K562 (cell line): ENCODE measurements at regions not wholly inside any gene's neighbourhood (a gene's known extent, or its start where the extent isn't known, plus 50 kb on each side); places are given as distances from the start of the nearest gene placed in this dataset.

Source experiments
- ATAC-seq: fragments of 200-7000 bp; cut with Tn5 transposase; 3 replicates; pipeline ENCODE4 v1.9.1; 2020; ENCODE audit warnings: moderate library complexity
- BruUV-seq: library from RNA; stranded (reverse); fragments of 400-500 nt; replicated peaks from 2 replicates; lab custom pipeline; 2021; lab: Mats Ljungman, UMichigan
- CTCF ChIA-PET: fragments of 300-600 bp; formaldehyde crosslinking; extraction: SDS; loops from one replicate; lab custom pipeline; 2021; ENCODE audit warnings: low intra/inter-chr PET ratio; lab: Yijun Ruan, JAX
- POLR2A ChIA-PET: fragments of 300-600, 350-650 bp; sonication (Branson Sonifier 250); formaldehyde crosslinking; extraction: SDS; loops from one replicate; lab custom pipeline; 2021; ENCODE audit warnings: antibody characterized with exemption, inconsistent platforms; lab: Yijun Ruan, JAX
- DNase-seq, 4 experiments: peaks; one replicate each; pipeline versions ENCODE4 v3.0.0 to v3.0.0-alpha.2; 2011 to 2018; ENCODE audit warnings: low spot score in 3 of 4, mixed read lengths in 3 of 4; ENCODE audit errors: extremely low read depth in 1 of 4
- FAIRE-seq: peaks from 2 replicates; lab custom pipeline; 2011; peaks lifted over from hg19 to GRCh38; lab: Jason Lieb, UNC
- H2AFZ ChIP-seq: 2 replicates; pipeline ENCODE4 v1.6.0; 2011; ENCODE audit warnings: low read depth, low read length, control low read depth, inconsistent platforms
- H3K27ac ChIP-seq: fragments of 200-600 bp; 3 replicates; pipeline ENCODE4 v1.8.0; 2011; ENCODE audit warnings: low read depth, mild to moderate bottlenecking, control low read depth, inconsistent platforms, low read length, moderate library complexity, mixed read lengths; ENCODE audit errors: extremely low read depth
- H3K27me3 ChIP-seq, 2 experiments: fragments of 300-600 bp in 1 of 2; 2 replicates in 1 of 2; 3 replicates in 1 of 2; pipeline versions ENCODE4 v1.6.0 to v1.8.0; 2011; ENCODE audit warnings: inconsistent platforms in 2 of 2, low read length in 2 of 2, mild to moderate bottlenecking in 1 of 2, mixed read lengths in 1 of 2, moderate library complexity in 1 of 2; ENCODE audit not compliant: control insufficient read depth in 2 of 2, insufficient read depth in 2 of 2
- H3K36me3 ChIP-seq: fragments of 300-600 bp; 3 replicates; pipeline ENCODE4 v1.8.0; 2011; ENCODE audit warnings: mild to moderate bottlenecking, low read length, inconsistent platforms; ENCODE audit not compliant: control insufficient read depth, insufficient read depth
- H3K4me1 ChIP-seq, 2 experiments: fragments of 200-600 bp in 1 of 2; replicated peaks in 1 of 2; 2 replicates in 1 of 2; 3 replicates in 1 of 2; pipeline versions ENCODE4 v1.5.1 to v1.8.0; 2011; ENCODE audit warnings: inconsistent platforms in 2 of 2, low read length in 2 of 2, mild to moderate bottlenecking in 1 of 2, mixed read lengths in 1 of 2, moderate library complexity in 1 of 2; ENCODE audit not compliant: control insufficient read depth in 2 of 2, insufficient read depth in 2 of 2
- H3K4me2 ChIP-seq: 2 replicates; pipeline ENCODE4 v1.6.1; 2011; ENCODE audit warnings: low read length, control low read depth, inconsistent platforms, mixed read lengths; ENCODE audit not compliant: insufficient read depth
- H3K4me3 ChIP-seq: fragments of 200-600 bp; sonication (generic), shearing (Covaris generic); 2 replicates; pipeline ENCODE4 v1.5.1; 2016; ENCODE audit warnings: control low read depth, inconsistent platforms
- H3K79me2 ChIP-seq: fragments of 200-600 bp; 3 replicates; pipeline ENCODE4 v1.8.0; 2011; ENCODE audit warnings: low read length, inconsistent platforms; ENCODE audit not compliant: control insufficient read depth, insufficient read depth
- H3K9ac ChIP-seq, 2 experiments: 2 replicates each; pipeline versions ENCODE4 v1.6.0 to v1.6.1; 2011; ENCODE audit warnings: low read depth in 2 of 2, low read length in 2 of 2, control low read depth in 1 of 2, inconsistent platforms in 1 of 2, mild to moderate bottlenecking in 1 of 2, mixed read lengths in 1 of 2; ENCODE audit not compliant: insufficient read depth in 1 of 2
- H3K9me1 ChIP-seq: one replicate; pipeline ENCODE4 v1.6.0; 2011; ENCODE audit warnings: inconsistent platforms, mild to moderate bottlenecking, low read length, moderate library complexity; ENCODE audit not compliant: control insufficient read depth, insufficient read depth
- H3K9me3 ChIP-seq: replicated peaks from 2 replicates; pipeline ENCODE4 v1.5.1; 2011; ENCODE audit warnings: low read depth, low read length, inconsistent platforms; ENCODE audit not compliant: control insufficient read depth, insufficient read depth
- H4K20me1 ChIP-seq: replicated peaks from 2 replicates; pipeline ENCODE4 v1.6.1; 2011; ENCODE audit warnings: low read length, inconsistent platforms, mixed read lengths; ENCODE audit not compliant: control insufficient read depth, insufficient read depth
- FOXJ2 ChIP-seq: fragments of 200-800 bp; sonication (Bioruptor generic); IDR thresholded peaks from 2 replicates; pipeline ENCODE4 v1.6.1; 2016; ENCODE audit warnings: missing genetic modification characterization, missing compliant biosample characterization
- HDAC3 ChIP-seq: fragments of 450-650 bp; IDR thresholded peaks from 2 replicates; pipeline ENCODE4 v1.6.1; 2018; ENCODE audit warnings: borderline replicate concordance, mild to moderate bottlenecking, moderate library complexity; ENCODE audit not compliant: partially characterized antibody
- HIVEP1 ChIP-seq: fragments of 250-450 bp; sonication (Bioruptor Pico); IDR thresholded peaks from 2 replicates; pipeline ENCODE4 v1.4.0; 2020; ENCODE audit warnings: mild to moderate bottlenecking
- MED1 ChIP-seq: sonication (generic); formaldehyde crosslinking; IDR thresholded peaks from 2 replicates; pipeline ENCODE4 v1.8.1; 2023; ENCODE audit warnings: missing genetic modification reagents, borderline replicate concordance
- MTA2 ChIP-seq: fragments of 450-650 bp; IDR thresholded peaks from 2 replicates; pipeline ENCODE4 v1.6.1; 2016; ENCODE audit warnings: low read depth
- NFATC3 ChIP-seq: fragments of 450-650 bp; IDR thresholded peaks from 2 replicates; pipeline ENCODE4 v1.6.1; 2017; ENCODE audit warnings: mild to moderate bottlenecking
- NR4A1 ChIP-seq, 2 experiments: fragments of 250-450 bp in 1 of 2; fragments of 450-650 bp in 1 of 2; sonication (Bioruptor Pico) in 1 of 2; IDR thresholded peaks; 2 replicates each; pipeline versions ENCODE4 v1.4.0 to v1.6.1; 2016 to 2020; ENCODE audit warnings: mild to moderate bottlenecking in 2 of 2, missing compliant biosample characterization in 1 of 2, missing genetic modification characterization in 1 of 2, moderate library complexity in 1 of 2
- ZBTB1 ChIP-seq: sonication (generic); formaldehyde crosslinking; IDR thresholded peaks from 2 replicates; pipeline ENCODE4 v1.8.1; 2023; ENCODE audit warnings: missing genetic modification reagents, low read depth, mild to moderate bottlenecking, borderline replicate concordance
- WGBS: fragments of 100-300 bp; shearing (Covaris generic); methylation state at CpG from one replicate; pipeline ENCODE4 v1.1.6; 2016; ENCODE audit warnings: low coverage, mixed read lengths; ENCODE audit not compliant: insufficient coverage; ENCODE audit errors: missing lambda C conversion rate; 5-methylcytosine and 5-hydroxymethylcytosine counted together
- in situ Hi-C: fragments of 300-500 bp; cut with MboI; formaldehyde crosslinking; loops from 4 replicates; pipeline ENCODE4 v1.15.0; 2018; ENCODE audit warnings: inconsistent platforms, mixed read lengths
- intact Hi-C: fragments of 100-400 bp; cut with micrococcal nuclease; formaldehyde crosslinking; loops from 2 replicates; pipeline ENCODE4 v1.14.2; 2022
- TF ChIP-seq, protein P1 (sequence below): sonication (generic); formaldehyde crosslinking; IDR thresholded peaks from 2 replicates; pipeline ENCODE4 v1.9.0; 2022; ENCODE audit warnings: mild to moderate bottlenecking, missing genetic modification reagents
- TF ChIP-seq, protein P2 (sequence below), 2 experiments: fragments of 450-650 bp in 1 of 2; sonication (generic) in 1 of 2; formaldehyde crosslinking; conservative IDR thresholded peaks; 2 replicates each; pipeline versions ENCODE4 v1.4.0 to v1.8.1; 2020 to 2022; ENCODE audit warnings: mild to moderate bottlenecking in 1 of 2, missing genetic modification reagents in 1 of 2
- TF ChIP-seq, protein P3 (sequence below): fragments of 250-450 bp; sonication (Bioruptor Pico); IDR thresholded peaks from 2 replicates; pipeline ENCODE4 v1.5.1; 2021; ENCODE audit warnings: mild to moderate bottlenecking
- TF ChIP-seq, protein P4 (sequence below): sonication (generic); formaldehyde crosslinking; IDR thresholded peaks from 2 replicates; pipeline ENCODE4 v1.8.1; 2023; ENCODE audit warnings: mild to moderate bottlenecking, missing genetic modification reagents
- TF ChIP-seq, protein P5 (sequence below): IDR thresholded peaks from 2 replicates; pipeline ENCODE4 v1.6.1; 2016; ENCODE audit warnings: missing genetic modification characterization, missing compliant biosample characterization
- TF ChIP-seq, protein P6 (sequence below): fragments of 250-450 bp; sonication (Bioruptor Pico); IDR thresholded peaks from 2 replicates; pipeline ENCODE4 v1.8.0; 2021; ENCODE audit warnings: moderate library complexity, mild to moderate bottlenecking, inconsistent platforms

DNA sequence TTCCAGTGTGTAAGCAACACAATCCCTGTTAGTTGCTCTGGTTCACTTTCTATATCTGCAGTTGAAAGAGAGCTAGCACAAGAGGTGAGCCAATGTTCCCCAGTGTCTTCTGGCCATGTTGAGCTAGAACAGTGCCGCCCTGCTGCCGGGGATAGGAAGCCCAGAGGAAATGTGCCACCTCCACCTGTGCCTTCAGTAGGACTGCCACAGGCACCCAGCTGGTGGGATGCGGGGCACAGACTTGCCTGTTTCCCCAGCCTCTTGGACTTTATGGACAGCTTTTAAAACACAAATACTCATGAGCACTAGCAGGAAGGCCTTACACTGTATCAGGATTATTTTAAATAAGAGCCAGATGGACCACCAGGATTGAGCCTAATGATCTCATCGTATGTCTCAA, 234.5 kb upstream of the COBL start:
- H3K9me3 ChIP-seq = no peaks in the 10 kb centered on the region
- H2AFZ ChIP-seq = no peak overlapping the region
- CTCF ChIA-PET = no interaction called here
- in situ Hi-C loops = no loop called here
- BruUV-seq = no TSS peak
- no peaks in the 10 kb centered on the region for H3K9me1 ChIP-seq
- no peaks in the 10 kb centered on the region for H4K20me1 ChIP-seq
- ATAC-seq = no peak
- POLR2A ChIA-PET = no interaction called here
- DNase-seq = no peak
- H3K4me3 ChIP-seq = no peak overlapping the region
- H3K4me1 ChIP-seq = no peaks in the 10 kb centered on the region
- 0% methylated on average over 4 of the region's 4 CpGs for WGBS
- H3K36me3 ChIP-seq = no peaks in the 10 kb centered on the region
- intact Hi-C loops = no loop called here
- no peak overlapping the region for H3K9ac ChIP-seq
- FAIRE-seq = no peak
- H3K79me2 ChIP-seq = no peaks in the 10 kb centered on the region
- no peaks in the 10 kb centered on the region for H3K27me3 ChIP-seq
- no peak overlapping the region for H3K27ac ChIP-seq
- no peak overlapping the region for H3K4me2 ChIP-seq
- no peak for TF ChIP-seq MTA2
- no peak for TF ChIP-seq NFATC3
- TF ChIP-seq MED1 (CRISPR knock-in tag) = no peak
- TF ChIP-seq, protein P1, sequence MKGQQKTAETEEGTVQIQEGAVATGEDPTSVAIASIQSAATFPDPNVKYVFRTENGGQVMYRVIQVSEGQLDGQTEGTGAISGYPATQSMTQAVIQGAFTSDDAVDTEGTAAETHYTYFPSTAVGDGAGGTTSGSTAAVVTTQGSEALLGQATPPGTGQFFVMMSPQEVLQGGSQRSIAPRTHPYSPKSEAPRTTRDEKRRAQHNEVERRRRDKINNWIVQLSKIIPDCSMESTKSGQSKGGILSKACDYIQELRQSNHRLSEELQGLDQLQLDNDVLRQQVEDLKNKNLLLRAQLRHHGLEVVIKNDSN (CRISPR knock-in tag) = no peak
- TF ChIP-seq, protein P2, sequence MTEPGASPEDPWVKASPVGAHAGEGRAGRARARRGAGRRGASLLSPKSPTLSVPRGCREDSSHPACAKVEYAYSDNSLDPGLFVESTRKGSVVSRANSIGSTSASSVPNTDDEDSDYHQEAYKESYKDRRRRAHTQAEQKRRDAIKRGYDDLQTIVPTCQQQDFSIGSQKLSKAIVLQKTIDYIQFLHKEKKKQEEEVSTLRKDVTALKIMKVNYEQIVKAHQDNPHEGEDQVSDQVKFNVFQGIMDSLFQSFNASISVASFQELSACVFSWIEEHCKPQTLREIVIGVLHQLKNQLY (CRISPR knock-in tag; conservative IDR thresholded peaks at IDR 0.05) = no peak
- TF ChIP-seq FOXJ2 (tag) = no peak
- TF ChIP-seq, protein P3, sequence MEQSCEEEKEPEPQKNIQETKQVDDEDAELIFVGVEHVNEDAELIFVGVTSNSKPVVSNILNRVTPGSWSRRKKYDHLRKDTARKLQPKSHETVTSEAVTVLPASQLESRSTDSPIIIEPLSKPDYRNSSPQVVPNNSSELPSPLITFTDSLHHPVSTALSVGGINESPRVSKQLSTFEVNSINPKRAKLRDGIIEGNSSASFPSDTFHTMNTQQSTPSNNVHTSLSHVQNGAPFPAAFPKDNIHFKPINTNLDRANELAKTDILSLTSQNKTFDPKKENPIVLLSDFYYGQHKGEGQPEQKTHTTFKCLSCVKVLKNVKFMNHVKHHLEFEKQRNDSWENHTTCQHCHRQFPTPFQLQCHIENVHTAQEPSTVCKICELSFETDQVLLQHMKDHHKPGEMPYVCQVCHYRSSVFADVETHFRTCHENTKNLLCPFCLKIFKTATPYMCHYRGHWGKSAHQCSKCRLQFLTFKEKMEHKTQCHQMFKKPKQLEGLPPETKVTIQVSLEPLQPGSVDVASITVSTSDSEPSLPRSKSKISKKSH (CRISPR knock-in tag) = no peak
- TF ChIP-seq, protein P4, sequence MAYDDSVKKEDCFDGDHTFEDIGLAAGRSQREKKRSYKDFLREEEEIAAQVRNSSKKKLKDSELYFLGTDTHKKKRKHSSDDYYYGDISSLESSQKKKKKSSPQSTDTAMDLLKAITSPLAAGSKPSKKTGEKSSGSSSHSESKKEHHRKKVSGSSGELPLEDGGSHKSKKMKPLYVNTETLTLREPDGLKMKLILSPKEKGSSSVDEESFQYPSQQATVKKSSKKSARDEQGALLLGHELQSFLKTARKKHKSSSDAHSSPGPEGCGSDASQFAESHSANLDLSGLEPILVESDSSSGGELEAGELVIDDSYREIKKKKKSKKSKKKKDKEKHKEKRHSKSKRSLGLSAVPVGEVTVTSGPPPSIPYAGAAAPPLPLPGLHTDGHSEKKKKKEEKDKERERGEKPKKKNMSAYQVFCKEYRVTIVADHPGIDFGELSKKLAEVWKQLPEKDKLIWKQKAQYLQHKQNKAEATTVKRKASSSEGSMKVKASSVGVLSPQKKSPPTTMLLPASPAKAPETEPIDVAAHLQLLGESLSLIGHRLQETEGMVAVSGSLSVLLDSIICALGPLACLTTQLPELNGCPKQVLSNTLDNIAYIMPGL (CRISPR knock-in tag) = no peak
- TF ChIP-seq, protein P5, sequence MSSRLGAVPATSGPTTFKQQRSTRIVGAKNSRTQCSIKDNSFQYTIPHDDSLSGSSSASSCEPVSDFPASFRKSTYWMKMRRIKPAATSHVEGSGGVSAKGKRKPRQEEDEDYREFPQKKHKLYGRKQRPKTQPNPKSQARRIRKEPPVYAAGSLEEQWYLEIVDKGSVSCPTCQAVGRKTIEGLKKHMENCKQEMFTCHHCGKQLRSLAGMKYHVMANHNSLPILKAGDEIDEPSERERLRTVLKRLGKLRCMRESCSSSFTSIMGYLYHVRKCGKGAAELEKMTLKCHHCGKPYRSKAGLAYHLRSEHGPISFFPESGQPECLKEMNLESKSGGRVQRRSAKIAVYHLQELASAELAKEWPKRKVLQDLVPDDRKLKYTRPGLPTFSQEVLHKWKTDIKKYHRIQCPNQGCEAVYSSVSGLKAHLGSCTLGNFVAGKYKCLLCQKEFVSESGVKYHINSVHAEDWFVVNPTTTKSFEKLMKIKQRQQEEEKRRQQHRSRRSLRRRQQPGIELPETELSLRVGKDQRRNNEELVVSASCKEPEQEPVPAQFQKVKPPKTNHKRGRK = no peak
- no peak for TF ChIP-seq NR4A1 (CRISPR knock-in tag; IDR thresholded peaks at IDR 0.05)
- no peak for TF ChIP-seq NR4A1 (tag; IDR thresholded peaks at IDR 0.05)
- TF ChIP-seq, protein P6, sequence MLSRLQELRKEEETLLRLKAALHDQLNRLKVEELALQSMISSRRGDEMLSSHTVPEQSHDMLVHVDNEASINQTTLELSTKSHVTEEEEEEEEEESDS (CRISPR knock-in tag) = no peak
- TF ChIP-seq HIVEP1 (CRISPR knock-in tag) = no peak
- TF ChIP-seq ZBTB1 (CRISPR knock-in tag) = no peak
- TF ChIP-seq HDAC3 = no peak
